MM.1S (cell line): ENCODE measurements at regions not wholly inside any gene's neighbourhood (a gene's known extent, or its start where the extent isn't known, plus 50 kb on each side); places are given as distances from the start of the nearest gene placed in this dataset.
"Not testable (repeated sequence)": the region's sequence is repeated elsewhere in the genome, so short reads cannot be mapped to it uniquely, and the experiment has no call there.

ENCODE experiments used
- DNase-seq: peaks from one replicate; pipeline ENCODE4 v3.0.0-alpha.2; 2015
- H2AFZ ChIP-seq: fragments of 300-600 bp; sonication (generic); 2 replicates; pipeline ENCODE4 v1.6.0; 2016; ENCODE audit warnings: antibody characterized with exemption, low read length
- H3F3A ChIP-seq: fragments of 300-600 bp; sonication (generic); 2 replicates; pipeline ENCODE4 v1.6.1; 2016; ENCODE audit warnings: mild to moderate bottlenecking, antibody characterized with exemption, low read length, moderate library complexity, mixed read lengths; ENCODE audit not compliant: insufficient read depth
- H3K27ac ChIP-seq: fragments of 300-600 bp; sonication (generic); 2 replicates; pipeline ENCODE4 v1.5.1; 2016; ENCODE audit warnings: mild to moderate bottlenecking, low read length
- H3K27me3 ChIP-seq: fragments of 300-600 bp; sonication (generic); replicated peaks from 2 replicates; pipeline ENCODE4 v1.6.0; 2016; ENCODE audit warnings: low read length; ENCODE audit not compliant: insufficient read depth
- H3K36me3 ChIP-seq: fragments of 300-600 bp; sonication (generic); replicated peaks from 2 replicates; pipeline ENCODE4 v1.6.1; 2016; ENCODE audit warnings: mild to moderate bottlenecking, low read length, mixed read lengths; ENCODE audit not compliant: insufficient read depth
- H3K4me1 ChIP-seq: fragments of 300-600 bp; sonication (generic); 2 replicates; pipeline ENCODE4 v1.6.1; 2016; ENCODE audit warnings: low read length, mixed read lengths
- H3K4me2 ChIP-seq: fragments of 300-600 bp; sonication (generic); 2 replicates; pipeline ENCODE4 v1.6.0; 2016; ENCODE audit warnings: low read depth, low read length
- H3K4me3 ChIP-seq: fragments of 300-600 bp; sonication (generic); 2 replicates; pipeline ENCODE4 v1.5.1; 2016; ENCODE audit warnings: low read length, mixed read lengths
- H3K79me2 ChIP-seq: fragments of 300-600 bp; sonication (generic); 2 replicates; pipeline ENCODE4 v1.6.1; 2016; ENCODE audit warnings: mixed run types, low read length, mixed read lengths
- H3K9ac ChIP-seq: fragments of 300-600 bp; sonication (generic); 2 replicates; pipeline ENCODE4 v1.6.1; 2016; ENCODE audit warnings: low read length, mixed read lengths
- H3K9me2 ChIP-seq: fragments of 300-600 bp; sonication (generic); replicated peaks from 2 replicates; pipeline ENCODE4 v1.6.1; 2016; ENCODE audit warnings: mild to moderate bottlenecking, low read length, mixed read lengths; ENCODE audit not compliant: insufficient read depth
- H3K9me3 ChIP-seq: fragments of 300-600 bp; sonication (generic); replicated peaks from 2 replicates; pipeline ENCODE4 v1.6.1; 2016; ENCODE audit warnings: mild to moderate bottlenecking, low read length, mixed read lengths; ENCODE audit not compliant: insufficient read depth
- H4K20me1 ChIP-seq: fragments of 300-600 bp; sonication (generic); 2 replicates; pipeline ENCODE4 v1.6.1; 2016; ENCODE audit warnings: mild to moderate bottlenecking, low read length, moderate library complexity, mixed read lengths; ENCODE audit not compliant: insufficient read depth
- CTCF ChIP-seq: fragments of 300-600 bp; sonication (generic); IDR thresholded peaks from 2 replicates; pipeline ENCODE4 v1.5.1; 2016; ENCODE audit warnings: antibody characterized with exemption, low read length, mixed read lengths
- EZH2 ChIP-seq: fragments of 300-600 bp; sonication (generic); optimal IDR thresholded peaks from 2 replicates; pipeline ENCODE3; 2017; ENCODE audit warnings: low read depth, mild to moderate bottlenecking, antibody characterized with exemption, low read length, mixed read lengths
- EZH2phosphoT487 ChIP-seq: fragments of 300-600 bp; sonication (generic); IDR thresholded peaks from 2 replicates; pipeline ENCODE4 v1.6.1; 2018; ENCODE audit warnings: antibody characterized with exemption, low read length

- H3K4me3 ChIP-seq = no peak overlapping the region
- TF ChIP-seq EZH2phosphoT487 (no peak), EZH2 (no peak), CTCF (no peak)
- H3K9me2 ChIP-seq = no peaks in the 10 kb centered on the region
- no peaks in the 10 kb centered on the region for H3K36me3 ChIP-seq
- H3K79me2 ChIP-seq = no peaks in the 10 kb centered on the region
- no peaks in the 10 kb centered on the region for H3K4me1 ChIP-seq
- DNase-seq = no peak
- H3K27ac ChIP-seq = no peak overlapping the region
- H2AFZ ChIP-seq = no peak overlapping the region
- no peaks in the 10 kb centered on the region for H3K27me3 ChIP-seq
- H3K9me3 ChIP-seq = no peaks in the 10 kb centered on the region
- H3F3A ChIP-seq = no peaks in the 10 kb centered on the region
- no peaks in the 10 kb centered on the region for H4K20me1 ChIP-seq
- no peak overlapping the region for H3K9ac ChIP-seq
- no peak overlapping the region for H3K4me2 ChIP-seq
These were observed 60.9 kb upstream of the TENM4 start for GRCh38 chr11:79501707-79502106.

- not testable (repeated sequence) for H3K9me2 ChIP-seq, H3K79me2 ChIP-seq, H3K27ac ChIP-seq, H2AFZ ChIP-seq, H3K27me3 ChIP-seq, H3K9ac ChIP-seq, DNase-seq, H3K4me2 ChIP-seq, H3K36me3 ChIP-seq, H3K4me1 ChIP-seq, H4K20me1 ChIP-seq, H3K9me3 ChIP-seq, H3K4me3 ChIP-seq, H3F3A ChIP-seq
These were observed 59.1 kb upstream of the TENM4 start for GRCh38 chr11:79499929-79500328.

GRCh38 chr11:79498667-79499066 lies 57.8 kb upstream of the TENM4 start:
- no peaks in the 10 kb centered on the region for H3K9me3 ChIP-seq
- H3K4me1 ChIP-seq = no peaks in the 10 kb centered on the region
- H3K27ac ChIP-seq = no peak overlapping the region
- no peak overlapping the region for H3K4me2 ChIP-seq
- H3K4me3 ChIP-seq = no peak overlapping the region
- no peaks in the 10 kb centered on the region for H3K79me2 ChIP-seq
- H2AFZ ChIP-seq = no peak overlapping the region
- no peak overlapping the region for H3K9ac ChIP-seq
- no peaks in the 10 kb centered on the region for H3K27me3 ChIP-seq
- no peak for DNase-seq
- no peaks in the 10 kb centered on the region for H3K36me3 ChIP-seq
- no peaks in the 10 kb centered on the region for H4K20me1 ChIP-seq
- H3K9me2 ChIP-seq = no peaks in the 10 kb centered on the region
- TF ChIP-seq CTCF (no peak), EZH2 (no peak), EZH2phosphoT487 (no peak)
- H3F3A ChIP-seq = no peaks in the 10 kb centered on the region

GRCh38 chr11:79493555-79494171 lies 52.8 kb upstream of the TENM4 start:
- Histone ChIP-seq H3K27me3 (no peaks in the 10 kb centered on the region), H3K9ac (no peak overlapping the region), H3K27ac (no peak overlapping the region), H3F3A (no peaks in the 10 kb centered on the region), H3K9me2 (no peaks in the 10 kb centered on the region), H4K20me1 (no peaks in the 10 kb centered on the region), H3K79me2 (no peaks in the 10 kb centered on the region), H3K36me3 (no peaks in the 10 kb centered on the region), H3K9me3 (no peaks in the 10 kb centered on the region), H3K4me2 (no peak overlapping the region), H3K4me1 (no peaks in the 10 kb centered on the region), H2AFZ (0 out of 2 replicates have a peak overlapping the region, but pooled peaks have one; percentile 10), H3K4me3 (no peak overlapping the region)
- DNase-seq = peak; percentile 55
- peak; percentile 91 for TF ChIP-seq CTCF
- no peak for TF ChIP-seq EZH2phosphoT487
- TF ChIP-seq EZH2 = no peak
